SH-SY5Y (cell line): ENCODE measurements at regions not wholly inside any gene's neighbourhood (a gene's known extent, or its start where the extent isn't known, plus 50 kb on each side); places are given as distances from the start of the nearest gene placed in this dataset.

Source experiments
- GATA2 ChIP-seq: IDR thresholded peaks from 2 replicates; pipeline ENCODE4 v1.6.1; 2011; ENCODE audit warnings: mild to moderate bottlenecking, low read depth, low read length
- GATA3 ChIP-seq: IDR thresholded peaks from 2 replicates; pipeline ENCODE4 v1.6.1; 2011; ENCODE audit warnings: low read depth, mild to moderate bottlenecking, low read length, moderate library complexity

DNA sequence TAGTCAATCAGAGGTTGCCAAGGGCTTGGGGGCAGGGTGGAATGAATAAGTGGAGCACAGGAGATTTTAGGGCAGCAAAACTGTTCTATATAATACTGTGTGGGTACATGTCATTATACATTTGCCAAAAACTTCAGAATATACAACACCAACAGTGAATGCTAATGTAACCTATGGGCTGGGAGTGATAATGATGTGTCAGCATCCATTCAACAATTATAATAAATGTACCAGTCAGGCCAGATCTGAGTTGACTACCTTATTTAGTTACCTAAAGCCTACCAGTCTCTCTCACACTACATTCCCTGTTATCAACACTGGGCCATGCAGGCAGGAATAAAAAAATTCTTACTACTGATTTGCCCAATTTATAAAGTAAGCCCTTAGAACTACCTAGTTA, 884.5 kb downstream of the TLE1 start:
- no peak for TF ChIP-seq GATA2
- no peak for TF ChIP-seq GATA3
